CD4-positive, alpha-beta T cell (primary cell): ENCODE measurements at regions not wholly inside any gene's neighbourhood (a gene's known extent, or its start where the extent isn't known, plus 50 kb on each side); places are given as distances from the start of the nearest gene placed in this dataset.

Source experiments
- ATAC-seq: fragments of 200-7000 bp; cut with Tn5 transposase; one replicate; pipeline ENCODE4 v1.10.0; 2022; ENCODE audit warnings: mild to moderate bottlenecking; ENCODE audit not compliant: poor library complexity
- CTCF ChIA-PET: fragments of 350-600 bp; sonication (Branson Sonifier 250); formaldehyde crosslinking; loops from one replicate; lab custom pipeline; 2021; ENCODE audit warnings: antibody characterized with exemption, inconsistent platforms; lab: Charles Lee
- POLR2A ChIA-PET: fragments of 350-600 bp; sonication (Branson Sonifier 250); formaldehyde crosslinking; loops from one replicate; lab custom pipeline; 2021; ENCODE audit warnings: antibody characterized with exemption, inconsistent platforms; lab: Charles Lee
- DNase-seq, 14 experiments: peaks; one replicate each; pipeline ENCODE4 v3.0.0-alpha.2; 2013 to 2020; ENCODE audit warnings: mixed read lengths in 2 of 14
- H3K27ac ChIP-seq, 2 donors: one replicate each; pipeline versions ENCODE4 v1.5.1 to v1.7.0; 2013; ENCODE audit warnings: low read length in 2 of 2, low read depth in 1 of 2, mild to moderate bottlenecking in 1 of 2
- H3K27me3 ChIP-seq, 2 experiments: 1 replicate in 1 of 2; 2 replicates in 1 of 2; pipeline versions ENCODE4 v1.6.1 to v1.7.0; 2013; ENCODE audit warnings: low read length in 2 of 2, control low read depth in 1 of 2, mild to moderate bottlenecking in 1 of 2, moderate library complexity in 1 of 2; ENCODE audit not compliant: insufficient read depth in 2 of 2, control insufficient read depth in 1 of 2
- H3K36me3 ChIP-seq: one replicate; pipeline ENCODE4 v1.6.1; 2013; ENCODE audit warnings: low read length, control low read depth; ENCODE audit not compliant: insufficient read depth
- H3K4me1 ChIP-seq: one replicate; pipeline ENCODE4 v1.6.1; 2013; ENCODE audit warnings: low read length, control low read depth; ENCODE audit not compliant: insufficient read depth
- H3K4me3 ChIP-seq: one replicate; pipeline ENCODE4 v1.5.1; 2013; ENCODE audit warnings: mild to moderate bottlenecking, low read length, moderate library complexity
- H3K9me3 ChIP-seq, 2 experiments: 1 replicate in 1 of 2; 2 replicates in 1 of 2; pipeline versions ENCODE4 v1.6.1 to v1.7.0; 2013; ENCODE audit warnings: low read length in 2 of 2, mild to moderate bottlenecking in 2 of 2, control low read depth in 1 of 2, moderate library complexity in 1 of 2; ENCODE audit not compliant: control insufficient read depth in 1 of 2, insufficient read depth in 1 of 2
- H3K27ac Mint-ChIP-seq: one replicate; pipeline ENCODE4 v1.8.0; 2020; ENCODE audit warnings: mixed read lengths
- H3K27me3 Mint-ChIP-seq: one replicate; pipeline ENCODE4 v1.8.0; 2021; ENCODE audit warnings: mixed read lengths
- H3K36me3 Mint-ChIP-seq: one replicate; pipeline ENCODE4 v1.8.0; 2021; ENCODE audit warnings: low read depth, mixed read lengths
- H3K4me1 Mint-ChIP-seq: one replicate; pipeline ENCODE4 v1.8.0; 2021; ENCODE audit warnings: low read depth, mixed read lengths
- H3K4me3 Mint-ChIP-seq: one replicate; pipeline ENCODE4 v1.8.0; 2020; ENCODE audit warnings: mild to moderate bottlenecking, mixed read lengths
- H3K9me3 Mint-ChIP-seq: one replicate; pipeline ENCODE4 v1.8.0; 2020; ENCODE audit warnings: mixed read lengths
- intact Hi-C, 2 experiments: fragments of 100-400 bp; cut with DNase I in 1 of 2; cut with micrococcal nuclease in 1 of 2; formaldehyde crosslinking; loops; one replicate each; pipeline versions ENCODE4 v1.15.1 to v1.9.0; 2023 to 2025; cut with DNase I, micrococcal nuclease
- TF ChIP-seq, protein P1 (sequence below): fragments of 200-600 bp; IDR thresholded peaks from one replicate; pipeline ENCODE4 v1.8.0; 2022; ENCODE audit warnings: antibody characterized with exemption, mild to moderate bottlenecking

DNA sequence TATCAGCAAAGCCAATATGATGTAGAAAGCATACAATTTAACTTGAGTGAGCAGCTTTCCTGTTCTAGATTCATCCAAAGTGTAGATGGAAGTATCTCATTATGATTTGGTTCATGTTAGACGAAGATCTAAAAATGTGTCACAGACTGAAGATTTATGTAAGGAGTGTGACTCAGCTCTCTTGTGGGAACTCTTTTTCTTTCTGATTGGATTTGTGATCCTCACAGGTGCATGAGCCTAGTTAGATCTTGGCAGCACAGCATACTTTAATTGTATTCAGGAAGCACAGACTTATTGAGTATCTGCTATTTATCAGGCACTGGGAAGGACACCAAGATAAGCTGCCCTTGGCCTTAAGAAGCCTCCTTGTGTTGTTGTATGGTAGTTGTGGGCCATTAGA is 147.1 kb downstream of the C11orf91 start:
- Histone ChIP-seq H3K27ac (no peak overlapping the region), H3K4me3 (no peak overlapping the region), H3K4me1 (no peaks in the 10 kb centered on the region), H3K27me3 (peaks cover 2 to 6% of the 10 kb centered on the region in 2 experiments), H3K36me3 (no peaks in the 10 kb centered on the region), H3K9me3 (peaks cover 0 to 3% of the 10 kb centered on the region in 2 experiments)
- TF ChIP-seq, protein P1, sequence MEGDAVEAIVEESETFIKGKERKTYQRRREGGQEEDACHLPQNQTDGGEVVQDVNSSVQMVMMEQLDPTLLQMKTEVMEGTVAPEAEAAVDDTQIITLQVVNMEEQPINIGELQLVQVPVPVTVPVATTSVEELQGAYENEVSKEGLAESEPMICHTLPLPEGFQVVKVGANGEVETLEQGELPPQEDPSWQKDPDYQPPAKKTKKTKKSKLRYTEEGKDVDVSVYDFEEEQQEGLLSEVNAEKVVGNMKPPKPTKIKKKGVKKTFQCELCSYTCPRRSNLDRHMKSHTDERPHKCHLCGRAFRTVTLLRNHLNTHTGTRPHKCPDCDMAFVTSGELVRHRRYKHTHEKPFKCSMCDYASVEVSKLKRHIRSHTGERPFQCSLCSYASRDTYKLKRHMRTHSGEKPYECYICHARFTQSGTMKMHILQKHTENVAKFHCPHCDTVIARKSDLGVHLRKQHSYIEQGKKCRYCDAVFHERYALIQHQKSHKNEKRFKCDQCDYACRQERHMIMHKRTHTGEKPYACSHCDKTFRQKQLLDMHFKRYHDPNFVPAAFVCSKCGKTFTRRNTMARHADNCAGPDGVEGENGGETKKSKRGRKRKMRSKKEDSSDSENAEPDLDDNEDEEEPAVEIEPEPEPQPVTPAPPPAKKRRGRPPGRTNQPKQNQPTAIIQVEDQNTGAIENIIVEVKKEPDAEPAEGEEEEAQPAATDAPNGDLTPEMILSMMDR, result no peak
- intact Hi-C loops, result no loop called here
- POLR2A ChIA-PET, result no interaction called here
- no peak for DNase-seq
- Mint-ChIP-seq H3K4me3 (no peak overlapping the region), H3K27ac (no peak overlapping the region), H3K27me3 (peaks cover 44% of the 10 kb centered on the region), H3K4me1 (no peaks in the 10 kb centered on the region), H3K9me3 (no peaks in the 10 kb centered on the region), H3K36me3 (no peaks in the 10 kb centered on the region)
- CTCF ChIA-PET, result no interaction called here
- ATAC-seq, result no peak

DNA sequence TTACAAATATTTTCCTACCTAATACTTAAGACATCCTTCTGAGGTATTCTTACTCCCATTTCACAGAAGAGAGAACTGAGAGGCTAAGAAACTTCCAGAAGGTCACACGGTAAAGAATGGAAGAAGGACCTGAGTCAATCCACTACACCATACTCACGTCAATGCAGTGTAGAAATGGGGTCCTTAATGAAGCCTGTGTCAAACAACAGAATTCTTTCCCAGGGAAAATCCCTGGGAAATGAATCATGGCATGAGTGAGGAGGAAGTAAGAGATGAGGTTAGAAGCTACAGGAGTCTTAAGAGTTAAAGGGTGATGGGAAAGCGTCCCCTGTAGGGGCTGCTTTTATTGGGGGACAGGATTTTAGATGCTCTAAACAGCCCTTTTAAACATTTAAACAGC is 147.9 kb downstream of the C11orf91 start:
- Histone ChIP-seq H3K27me3 (peaks cover 2 to 6% of the 10 kb centered on the region in 2 experiments), H3K4me3 (no peak overlapping the region), H3K9me3 (no peaks in the 10 kb centered on the region), H3K4me1 (no peaks in the 10 kb centered on the region), H3K27ac (no peak overlapping the region), H3K36me3 (no peaks in the 10 kb centered on the region)
- ChIA-PET POLR2A (no interaction called here), CTCF (no interaction called here)
- H3K27ac Mint-ChIP-seq, result no peak overlapping the region
- H3K36me3 Mint-ChIP-seq, result no peaks in the 10 kb centered on the region
- TF ChIP-seq, protein P1, result no peak
- no peaks in the 10 kb centered on the region for H3K4me1 Mint-ChIP-seq
- no peak for ATAC-seq
- DNase-seq, result no peak
- peaks cover 42% of the 10 kb centered on the region for H3K27me3 Mint-ChIP-seq
- H3K4me3 Mint-ChIP-seq, result no peak overlapping the region
- H3K9me3 Mint-ChIP-seq, result no peaks in the 10 kb centered on the region
- intact Hi-C loops, result no loop called here

DNA sequence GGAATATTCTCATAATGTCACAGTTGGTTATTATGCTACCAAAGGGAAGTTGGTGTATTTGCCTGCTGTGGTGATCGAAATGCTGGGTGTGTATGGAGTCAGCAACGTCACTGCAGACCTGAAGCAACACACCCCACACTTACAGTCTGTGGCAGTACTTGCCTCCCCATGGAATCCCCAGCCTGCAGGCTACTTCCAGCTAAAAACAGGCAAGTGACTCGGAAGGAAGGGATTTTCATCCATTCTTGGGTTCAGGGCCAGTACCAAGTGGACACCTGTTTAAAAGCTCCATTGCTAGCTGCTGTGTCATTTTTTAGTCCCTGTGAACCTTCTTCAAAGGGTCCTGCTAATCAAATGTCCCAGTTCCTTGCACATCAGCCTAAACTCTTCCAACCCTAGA is 149.6 kb downstream of the C11orf91 start:
- Histone ChIP-seq H3K9me3 (no peaks in the 10 kb centered on the region), H3K4me3 (no peak overlapping the region), H3K27me3 (peaks cover 2 to 7% of the 10 kb centered on the region in 2 experiments), H3K27ac (no peak overlapping the region), H3K4me1 (no peaks in the 10 kb centered on the region), H3K36me3 (no peaks in the 10 kb centered on the region)
- intact Hi-C loops, result no loop called here
- H3K4me1 Mint-ChIP-seq, result no peaks in the 10 kb centered on the region
- ChIA-PET CTCF (no interaction called here), POLR2A (no interaction called here)
- no peaks in the 10 kb centered on the region for H3K9me3 Mint-ChIP-seq
- peaks cover 43% of the 10 kb centered on the region for H3K27me3 Mint-ChIP-seq
- H3K4me3 Mint-ChIP-seq, result no peak overlapping the region
- H3K36me3 Mint-ChIP-seq, result no peaks in the 10 kb centered on the region
- ATAC-seq (no peak), DNase-seq (no peak)
- no peak overlapping the region for H3K27ac Mint-ChIP-seq
- TF ChIP-seq, protein P1, result no peak
